ENCODE measurements at regions not wholly inside any gene's neighbourhood (a gene's known extent, or its start where the extent isn't known, plus 50 kb on each side); places are given as distances from the start of the nearest gene placed in this dataset.

- Histone ChIP-seq H3K9me1 (ENCODE audit: control insufficient read depth, extremely low read depth, insufficient read depth, low read length) (no peaks in the 10 kb centered on the region), H3K36me3 (ENCODE audit: control insufficient read depth in 2 of 2, extremely low read depth in 1 of 2, insufficient read depth in 2 of 2, low read length in 2 of 2) (no peaks in the 10 kb centered on the region), H3K4me3 (ENCODE audit: control insufficient read depth in 2 of 3, extremely low read depth in 1 of 3, insufficient read depth in 2 of 3, low read depth in 1 of 3, low read length in 3 of 3) (no peak overlapping the region), H4K20me1 (ENCODE audit: control insufficient read depth, extremely low read depth, insufficient read depth, low read length) (no peaks in the 10 kb centered on the region), H3K79me2 (ENCODE audit: control insufficient read depth, insufficient read depth, low read length) (no peaks in the 10 kb centered on the region), H3K9me3 (ENCODE audit: control insufficient read depth, low read depth, low read length) (no peaks in the 10 kb centered on the region), H3K27me3 (ENCODE audit: control insufficient read depth, extremely low read depth, insufficient read depth, low read length) (no peaks in the 10 kb centered on the region), H3K4me1 (ENCODE audit: control insufficient read depth, extremely low read depth, insufficient read depth, low read length) (no peaks in the 10 kb centered on the region), H3K9ac (ENCODE audit: control insufficient read depth, extremely low read depth, insufficient read depth, low read length) (no peak overlapping the region), H3K4me2 (ENCODE audit: control insufficient read depth, extremely low read depth, insufficient read depth, low read depth, low read length) (no peak overlapping the region), H2AFZ (ENCODE audit: control insufficient read depth, low read length) (no peak overlapping the region), H3K27ac (ENCODE audit: control insufficient read depth, insufficient read depth, low read length) (no peak overlapping the region)
- TF ChIP-seq CTCF (optimal IDR thresholded peaks at IDR 0.05 in 1 of 3, IDR thresholded peaks at IDR 0.05 in 1 of 3, conservative IDR thresholded peaks at IDR 0.05 in 1 of 3; ENCODE audit: extremely low read depth in 1 of 3, insufficient read depth in 2 of 3, low read length in 3 of 3): no peak
- TF ChIP-seq EZH2 (IDR thresholded peaks at IDR 0.05; ENCODE audit: low read length): no peak
- dilution Hi-C loops (cut with MboI; ENCODE audit: extremely low pct_ligation_motif_present, low sequenced_read_pairs): no loop called here
- FAIRE-seq (no peak), DNase-seq (ENCODE audit: low read depth, low spot score) (no peak)
These were observed 172.5 kb downstream of the ANKRD50 start for GRCh38 chr4:124540014-124540413.

- no peak overlapping the region for H3K4me3 ChIP-seq (ENCODE audit: control insufficient read depth in 2 of 3, extremely low read depth in 1 of 3, insufficient read depth in 2 of 3, low read depth in 1 of 3, low read length in 3 of 3)
- no peaks in the 10 kb centered on the region for H3K9me3 ChIP-seq (ENCODE audit: control insufficient read depth, low read depth, low read length)
- H3K4me1 ChIP-seq (ENCODE audit: control insufficient read depth, extremely low read depth, insufficient read depth, low read length): no peaks in the 10 kb centered on the region
- TF ChIP-seq CTCF (optimal IDR thresholded peaks at IDR 0.05 in 1 of 3, IDR thresholded peaks at IDR 0.05 in 1 of 3, conservative IDR thresholded peaks at IDR 0.05 in 1 of 3; ENCODE audit: extremely low read depth in 1 of 3, insufficient read depth in 2 of 3, low read length in 3 of 3) (no peak), EZH2 (IDR thresholded peaks at IDR 0.05; ENCODE audit: low read length) (no peak)
- no peaks in the 10 kb centered on the region for H3K27me3 ChIP-seq (ENCODE audit: control insufficient read depth, extremely low read depth, insufficient read depth, low read length)
- DNase-seq (ENCODE audit: low read depth, low spot score) (no peak), FAIRE-seq (no peak)
- H2AFZ ChIP-seq (ENCODE audit: control insufficient read depth, low read length): no peak overlapping the region
- no peaks in the 10 kb centered on the region for H3K79me2 ChIP-seq (ENCODE audit: control insufficient read depth, insufficient read depth, low read length)
- no peaks in the 10 kb centered on the region for H4K20me1 ChIP-seq (ENCODE audit: control insufficient read depth, extremely low read depth, insufficient read depth, low read length)
- no peaks in the 10 kb centered on the region for H3K9me1 ChIP-seq (ENCODE audit: control insufficient read depth, extremely low read depth, insufficient read depth, low read length)
- no peak overlapping the region for H3K4me2 ChIP-seq (ENCODE audit: control insufficient read depth, extremely low read depth, insufficient read depth, low read depth, low read length)
- H3K9ac ChIP-seq (ENCODE audit: control insufficient read depth, extremely low read depth, insufficient read depth, low read length): no peak overlapping the region
- no peaks in the 10 kb centered on the region for H3K36me3 ChIP-seq (ENCODE audit: control insufficient read depth in 2 of 2, extremely low read depth in 1 of 2, insufficient read depth in 2 of 2, low read length in 2 of 2)
- dilution Hi-C loops (cut with MboI; ENCODE audit: extremely low pct_ligation_motif_present, low sequenced_read_pairs): no loop called here
- no peak overlapping the region for H3K27ac ChIP-seq (ENCODE audit: control insufficient read depth, insufficient read depth, low read length)
These were observed 170.7 kb downstream of the ANKRD50 start for GRCh38 chr4:124541652-124542420.
